ENCODE measurements at regions not wholly inside any gene's neighbourhood (a gene's known extent, or its start where the extent isn't known, plus 50 kb on each side); places are given as distances from the start of the nearest gene placed in this dataset.

DNA sequence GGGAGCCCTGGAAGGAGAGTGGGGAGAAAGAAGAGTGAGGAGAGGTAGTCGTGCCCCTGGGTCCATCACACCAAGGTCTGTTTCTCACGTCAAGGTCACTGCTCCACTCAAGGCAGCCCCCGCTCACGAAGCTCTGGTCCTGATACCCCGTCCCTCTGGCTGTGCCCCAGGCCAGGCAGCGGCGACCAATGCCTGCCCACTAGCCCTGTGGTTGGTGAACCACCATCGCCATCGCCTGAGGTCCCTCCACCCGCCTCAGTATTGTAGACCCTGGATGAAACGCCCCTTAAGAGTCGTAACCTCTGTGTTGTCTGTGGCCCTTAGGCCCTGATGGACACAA lies 378.3 kb upstream of the MYT1L start:
- TF ChIP-seq, protein P1, sequence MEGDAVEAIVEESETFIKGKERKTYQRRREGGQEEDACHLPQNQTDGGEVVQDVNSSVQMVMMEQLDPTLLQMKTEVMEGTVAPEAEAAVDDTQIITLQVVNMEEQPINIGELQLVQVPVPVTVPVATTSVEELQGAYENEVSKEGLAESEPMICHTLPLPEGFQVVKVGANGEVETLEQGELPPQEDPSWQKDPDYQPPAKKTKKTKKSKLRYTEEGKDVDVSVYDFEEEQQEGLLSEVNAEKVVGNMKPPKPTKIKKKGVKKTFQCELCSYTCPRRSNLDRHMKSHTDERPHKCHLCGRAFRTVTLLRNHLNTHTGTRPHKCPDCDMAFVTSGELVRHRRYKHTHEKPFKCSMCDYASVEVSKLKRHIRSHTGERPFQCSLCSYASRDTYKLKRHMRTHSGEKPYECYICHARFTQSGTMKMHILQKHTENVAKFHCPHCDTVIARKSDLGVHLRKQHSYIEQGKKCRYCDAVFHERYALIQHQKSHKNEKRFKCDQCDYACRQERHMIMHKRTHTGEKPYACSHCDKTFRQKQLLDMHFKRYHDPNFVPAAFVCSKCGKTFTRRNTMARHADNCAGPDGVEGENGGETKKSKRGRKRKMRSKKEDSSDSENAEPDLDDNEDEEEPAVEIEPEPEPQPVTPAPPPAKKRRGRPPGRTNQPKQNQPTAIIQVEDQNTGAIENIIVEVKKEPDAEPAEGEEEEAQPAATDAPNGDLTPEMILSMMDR (IDR thresholded peaks at IDR 0.05): no peak
- no peak for TF ChIP-seq EZH2 (IDR thresholded peaks at IDR 0.05; ENCODE audit: borderline replicate concordance, insufficient read depth, low read depth, low read length, poor library complexity, severe bottlenecking)
